Kidney (tissue), 13 donors: ENCODE measurements at regions not wholly inside any gene's neighbourhood (a gene's known extent, or its start where the extent isn't known, plus 50 kb on each side); places are given as distances from the start of the nearest gene placed in this dataset.

Source experiments
- DNase-seq, 5 donors: peaks; one replicate each; pipeline ENCODE4 v3.0.0-alpha.2; 2013 to 2020
- FAIRE-seq: peaks from 2 replicates; lab custom pipeline; 2012; peaks lifted over from hg19 to GRCh38; lab: Jason Lieb, UNC
- H3K27ac ChIP-seq, 2 donors: one replicate each; pipeline ENCODE4 v1.7.0; 2013; ENCODE audit warnings: low read depth in 2 of 2, low read length in 2 of 2, inconsistent platforms in 1 of 2
- H3K27me3 ChIP-seq: one replicate; pipeline ENCODE4 v1.7.1; 2013; ENCODE audit warnings: low read length, inconsistent platforms; ENCODE audit not compliant: control insufficient read depth, insufficient read depth
- H3K36me3 ChIP-seq, 3 donors: one replicate each; pipeline versions ENCODE4 v1.7.0 to v1.7.1; 2013; ENCODE audit warnings: low read length in 3 of 3, control low read depth in 1 of 3, inconsistent platforms in 1 of 3; ENCODE audit not compliant: insufficient read depth in 3 of 3, control insufficient read depth in 2 of 3
- H3K4me1 ChIP-seq, 3 donors: one replicate each; pipeline versions ENCODE4 v1.7.0 to v1.7.1; 2013; ENCODE audit warnings: low read length in 3 of 3, inconsistent platforms in 1 of 3, low read depth in 1 of 3; ENCODE audit not compliant: control insufficient read depth in 2 of 3, insufficient read depth in 2 of 3
- H3K4me3 ChIP-seq, 3 donors: one replicate each; pipeline versions ENCODE4 v1.7.0 to v1.8.1; 2013; ENCODE audit warnings: low read length in 3 of 3, control low read depth in 1 of 3, inconsistent platforms in 1 of 3
- H3K9ac ChIP-seq, 3 donors: one replicate each; pipeline versions ENCODE4 v1.7.0 to v1.7.1; 2013; ENCODE audit warnings: low read length in 3 of 3, control low read depth in 1 of 3, inconsistent platforms in 1 of 3
- H3K9me3 ChIP-seq, 3 donors: one replicate each; pipeline versions ENCODE4 v1.7.0 to v1.7.1; 2013; ENCODE audit warnings: low read length in 3 of 3, control low read depth in 1 of 3, inconsistent platforms in 1 of 3; ENCODE audit not compliant: control insufficient read depth in 2 of 3, insufficient read depth in 1 of 3
- CTCF ChIP-seq: IDR thresholded peaks from 3 replicates; pipeline ENCODE4 v1.5.1; 2012; ENCODE audit warnings: mild to moderate bottlenecking, moderate library complexity, borderline replicate concordance; ENCODE audit not compliant: insufficient read depth; ENCODE audit errors: extremely low read depth
- intact Hi-C: fragments of 100-400 bp; cut with DNase I; formaldehyde crosslinking; loops from one replicate; pipeline ENCODE4 v1.11.1; 2022
- donor health status: control.
- donor health status: control.
- donor health status: control.
- donor health status: control.
- donor health status: control.
- donor health status: DM: yes; HTN: yes; CAD: no.
- donor health status: Normal renal cell carcinoma (clear cell type).

- H3K27ac ChIP-seq: no peak overlapping the region
- H3K27me3 ChIP-seq: no peaks in the 10 kb centered on the region
- no peak for FAIRE-seq
These were observed 141.4 kb upstream of the PAK3 start for GRCh38 chrX:110954428-110955100.

DNA sequence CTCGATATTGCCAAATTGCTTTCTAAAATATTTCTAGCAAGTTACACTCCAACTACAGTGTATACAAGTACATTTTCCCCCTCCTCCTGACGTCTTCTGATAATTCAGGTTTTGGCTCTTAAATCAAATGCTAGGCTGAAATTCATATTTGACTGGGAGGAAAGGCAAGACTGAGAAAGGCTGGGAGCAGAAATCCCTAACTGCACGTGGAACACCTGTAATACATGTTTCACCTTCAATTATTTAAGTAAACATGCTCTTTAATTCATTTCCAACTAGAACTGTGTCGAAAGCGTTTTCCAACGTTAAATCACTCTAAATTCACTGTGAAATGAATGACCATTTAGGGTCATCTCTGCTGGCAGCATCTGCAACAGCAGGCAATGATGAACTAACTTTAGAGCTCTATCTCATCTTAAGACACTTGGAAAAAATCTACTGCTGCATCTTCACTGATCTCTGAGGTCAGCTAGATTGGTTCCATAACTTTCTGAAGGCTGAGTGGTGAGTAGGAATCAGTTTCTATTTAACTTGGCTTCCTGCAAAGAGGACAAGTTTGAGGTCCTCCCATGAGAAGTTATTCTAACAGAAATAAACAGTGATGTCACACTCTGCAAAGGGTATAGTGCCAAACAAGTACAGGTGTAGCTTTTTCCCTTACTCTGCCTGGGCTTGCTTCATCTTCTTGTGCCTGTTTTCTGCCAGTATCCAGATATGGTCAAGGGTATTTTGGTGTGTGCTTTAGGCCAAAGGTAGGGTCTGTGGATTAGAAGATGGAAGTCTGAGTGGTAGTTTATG, 144.3 kb upstream of the PAK3 start:
- intact Hi-C loops: no loop called here
- Histone ChIP-seq H3K36me3 (no peaks in the 10 kb centered on the region), H3K27ac (no peak overlapping the region), H3K27me3 (peaks cover 2% of the 10 kb centered on the region), H3K9ac (no peak overlapping the region), H3K4me1 (no peaks in the 10 kb centered on the region), H3K4me3 (no peak overlapping the region), H3K9me3 (no peaks in the 10 kb centered on the region)
- DNase-seq (no peak), FAIRE-seq (no peak)
- TF ChIP-seq CTCF: no peak

More at GRCh38 chrX:110954428-110955100, 141.4 kb upstream of the PAK3 start:
- H3K9ac ChIP-seq: no peak overlapping the region
- H3K9me3 ChIP-seq: no peaks in the 10 kb centered on the region
- intact Hi-C loops: no loop called here
- no peaks in the 10 kb centered on the region for H3K4me1 ChIP-seq
- no peak for TF ChIP-seq CTCF
- H3K4me3 ChIP-seq: no peak overlapping the region
- DNase-seq: no peak
- H3K36me3 ChIP-seq: no peaks in the 10 kb centered on the region

- no peaks in the 10 kb centered on the region for H3K4me1 ChIP-seq
- DNase-seq: peak in 4 of 5 donors; percentile 10 to 43 (median 26)
- no peak for FAIRE-seq
- H3K4me3 ChIP-seq: peak overlapping the region in 1 of 3 donors; percentile 20
- intact Hi-C loops: no loop called here
- H3K36me3 ChIP-seq: no peaks in the 10 kb centered on the region
- H3K27ac ChIP-seq: no peak overlapping the region
- no peak for TF ChIP-seq CTCF
- no peaks in the 10 kb centered on the region for H3K9me3 ChIP-seq
- no peak overlapping the region for H3K9ac ChIP-seq
- peaks cover 14% of the 10 kb centered on the region for H3K27me3 ChIP-seq
These were observed 149.4 kb upstream of the CHRDL1 start for GRCh38 chrX:110944751-110945675.
